ENCODE measurements at regions not wholly inside any gene's neighbourhood (a gene's known extent, or its start where the extent isn't known, plus 50 kb on each side); places are given as distances from the start of the nearest gene placed in this dataset.

- TF ChIP-seq, protein P1, sequence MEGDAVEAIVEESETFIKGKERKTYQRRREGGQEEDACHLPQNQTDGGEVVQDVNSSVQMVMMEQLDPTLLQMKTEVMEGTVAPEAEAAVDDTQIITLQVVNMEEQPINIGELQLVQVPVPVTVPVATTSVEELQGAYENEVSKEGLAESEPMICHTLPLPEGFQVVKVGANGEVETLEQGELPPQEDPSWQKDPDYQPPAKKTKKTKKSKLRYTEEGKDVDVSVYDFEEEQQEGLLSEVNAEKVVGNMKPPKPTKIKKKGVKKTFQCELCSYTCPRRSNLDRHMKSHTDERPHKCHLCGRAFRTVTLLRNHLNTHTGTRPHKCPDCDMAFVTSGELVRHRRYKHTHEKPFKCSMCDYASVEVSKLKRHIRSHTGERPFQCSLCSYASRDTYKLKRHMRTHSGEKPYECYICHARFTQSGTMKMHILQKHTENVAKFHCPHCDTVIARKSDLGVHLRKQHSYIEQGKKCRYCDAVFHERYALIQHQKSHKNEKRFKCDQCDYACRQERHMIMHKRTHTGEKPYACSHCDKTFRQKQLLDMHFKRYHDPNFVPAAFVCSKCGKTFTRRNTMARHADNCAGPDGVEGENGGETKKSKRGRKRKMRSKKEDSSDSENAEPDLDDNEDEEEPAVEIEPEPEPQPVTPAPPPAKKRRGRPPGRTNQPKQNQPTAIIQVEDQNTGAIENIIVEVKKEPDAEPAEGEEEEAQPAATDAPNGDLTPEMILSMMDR (IDR thresholded peaks at IDR 0.05) = no peak
- no peak for TF ChIP-seq POLR2A (IDR thresholded peaks at IDR 0.05)
Measured at GRCh38 chr10:36591436-36591835, 534.0 kb upstream of the ANKRD30A start.

Data from right lobe of liver (tissue), 4 donors.